SH-SY5Y (cell line): ENCODE measurements at regions not wholly inside any gene's neighbourhood (a gene's known extent, or its start where the extent isn't known, plus 50 kb on each side); places are given as distances from the start of the nearest gene placed in this dataset.

Source experiments
- GATA2 ChIP-seq: IDR thresholded peaks from 2 replicates; pipeline ENCODE4 v1.6.1; 2011; ENCODE audit warnings: mild to moderate bottlenecking, low read depth, low read length
- GATA3 ChIP-seq: IDR thresholded peaks from 2 replicates; pipeline ENCODE4 v1.6.1; 2011; ENCODE audit warnings: low read depth, mild to moderate bottlenecking, low read length, moderate library complexity

DNA sequence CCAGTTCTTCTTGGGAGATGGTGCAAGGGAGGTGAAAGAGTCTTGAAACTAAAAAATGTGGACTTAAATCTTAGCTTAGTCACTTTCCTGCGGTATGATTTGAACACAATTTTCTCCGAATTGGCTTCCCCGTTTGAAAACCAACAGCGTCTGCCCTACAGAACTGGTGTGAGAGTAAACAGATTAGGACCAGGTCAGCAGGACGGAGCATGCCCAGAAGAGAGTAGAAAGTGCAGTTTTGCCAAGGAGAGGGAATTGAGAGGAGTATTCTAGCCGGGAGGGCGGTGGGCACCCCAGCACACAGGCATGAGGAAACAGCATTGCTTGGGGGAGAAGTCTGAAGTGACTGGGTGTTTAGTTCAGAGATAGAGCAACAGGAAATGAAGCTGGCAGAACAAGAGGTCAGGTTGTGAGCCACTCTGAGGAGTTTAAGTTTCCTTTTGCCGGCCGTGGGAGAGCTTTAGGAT lies 927.1 kb downstream of the VRK1 start:
- TF ChIP-seq GATA2 (no peak), GATA3 (no peak)
